Neuronal stem cell (in vitro differentiated cells): ENCODE measurements at regions not wholly inside any gene's neighbourhood (a gene's known extent, or its start where the extent isn't known, plus 50 kb on each side); places are given as distances from the start of the nearest gene placed in this dataset.

ENCODE experiments used
- DNase-seq: peaks from one replicate; pipeline ENCODE4 v3.0.0-alpha.2; 2013; ENCODE audit warnings: low spot score
- H2AFZ ChIP-seq: one replicate; pipeline ENCODE4 v1.6.1; 2013; ENCODE audit warnings: mild to moderate bottlenecking, low read length, inconsistent platforms
- H2AK5ac ChIP-seq: 2 replicates; pipeline ENCODE4 v1.6.1; 2013; ENCODE audit warnings: low read depth, mild to moderate bottlenecking, inconsistent platforms, low read length, moderate library complexity, mixed read lengths
- H2BK120ac ChIP-seq: 2 replicates; pipeline ENCODE4 v1.6.1; 2013; ENCODE audit warnings: low read depth, mild to moderate bottlenecking, inconsistent platforms, low read length, moderate library complexity, mixed read lengths
- H2BK12ac ChIP-seq: one replicate; pipeline ENCODE4 v1.6.1; 2013; ENCODE audit warnings: low read length, inconsistent platforms
- H2BK15ac ChIP-seq: 2 replicates; pipeline ENCODE4 v1.6.1; 2013; ENCODE audit warnings: mild to moderate bottlenecking, low read length, inconsistent platforms, mixed read lengths
- H2BK5ac ChIP-seq: one replicate; pipeline ENCODE4 v1.6.1; 2013; ENCODE audit warnings: inconsistent platforms, mild to moderate bottlenecking, low read length, moderate library complexity
- H3K14ac ChIP-seq: one replicate; pipeline ENCODE4 v1.6.1; 2013; ENCODE audit warnings: low read length, inconsistent platforms
- H3K18ac ChIP-seq: 2 replicates; pipeline ENCODE4 v1.6.1; 2013; ENCODE audit warnings: low read length, inconsistent platforms
- H3K23ac ChIP-seq: 2 replicates; pipeline ENCODE4 v1.6.1; 2013; ENCODE audit warnings: low read depth, mild to moderate bottlenecking, mixed read lengths, low read length, inconsistent platforms; ENCODE audit not compliant: poor library complexity
- H3K27ac ChIP-seq: replicated peaks from 3 replicates; pipeline ENCODE4 v1.5.1; 2013; ENCODE audit warnings: low read length, inconsistent platforms
- H3K27me3 ChIP-seq, 3 experiments: 2 replicates each; pipeline ENCODE4 v1.6.1; 2013; ENCODE audit warnings: low read length in 3 of 3, mild to moderate bottlenecking in 2 of 3, inconsistent platforms in 1 of 3, low read depth in 1 of 3, mixed read lengths in 1 of 3, moderate library complexity in 1 of 3; ENCODE audit not compliant: control insufficient read depth in 3 of 3, insufficient read depth in 3 of 3
- H3K36me3 ChIP-seq, 2 donors: replicated peaks in 1 of 2; 2 replicates each; pipeline ENCODE4 v1.6.1; 2013; ENCODE audit warnings: low read length in 2 of 2; ENCODE audit not compliant: control insufficient read depth in 2 of 2, insufficient read depth in 2 of 2
- H3K4ac ChIP-seq: 2 replicates; pipeline ENCODE4 v1.6.1; 2013; ENCODE audit warnings: inconsistent platforms, mild to moderate bottlenecking, low read length, moderate library complexity
- H3K4me1 ChIP-seq, 2 donors: 1 replicate in 1 of 2; 2 replicates in 1 of 2; pipeline ENCODE4 v1.6.1; 2013; ENCODE audit warnings: low read length in 2 of 2, low read depth in 1 of 2; ENCODE audit not compliant: control insufficient read depth in 2 of 2, insufficient read depth in 1 of 2
- H3K4me2 ChIP-seq: one replicate; pipeline ENCODE4 v1.6.1; 2013; ENCODE audit warnings: mild to moderate bottlenecking, low read length, inconsistent platforms; ENCODE audit not compliant: insufficient read depth, poor library complexity, severe bottlenecking
- H3K4me3 ChIP-seq, 2 donors: 2 replicates each; pipeline ENCODE4 v1.5.1; 2013; ENCODE audit warnings: low read length in 2 of 2, mild to moderate bottlenecking in 2 of 2, inconsistent platforms in 1 of 2, moderate library complexity in 1 of 2
- H3K79me1 ChIP-seq: one replicate; pipeline ENCODE4 v1.6.1; 2013; ENCODE audit warnings: low read depth, mild to moderate bottlenecking, inconsistent platforms, low read length, moderate library complexity
- H3K9ac ChIP-seq: one replicate; pipeline ENCODE4 v1.6.1; 2013; ENCODE audit warnings: mild to moderate bottlenecking, low read depth, low read length, inconsistent platforms; ENCODE audit not compliant: poor library complexity
- H3K9me3 ChIP-seq, 2 donors: replicated peaks in 1 of 2; 2 replicates each; pipeline versions ENCODE3 to v1.6.1; 2013; ENCODE audit warnings: low read length in 2 of 2, mild to moderate bottlenecking in 2 of 2, inconsistent platforms in 1 of 2, low read depth in 1 of 2, mixed read lengths in 1 of 2, moderate library complexity in 1 of 2; ENCODE audit not compliant: control insufficient read depth in 2 of 2, insufficient read depth in 1 of 2
- H4K8ac ChIP-seq: one replicate; pipeline ENCODE4 v1.6.1; 2013; ENCODE audit warnings: low read depth, mild to moderate bottlenecking, inconsistent platforms, low read length, moderate library complexity
- H4K91ac ChIP-seq: one replicate; pipeline ENCODE4 v1.6.1; 2013; ENCODE audit warnings: low read length, low read depth, mild to moderate bottlenecking, inconsistent platforms; ENCODE audit not compliant: poor library complexity
- WGBS, 2 donors: extraction: QIAGEN DNeasy Blood & Tissue Kit; methylation state at CpG; one replicate each; pipeline ENCODE4 v1.1.7; 2013; ENCODE audit warnings: missing lambda C conversion rate in 2 of 2, mixed read lengths in 1 of 2; ENCODE audit not compliant: insufficient read length in 2 of 2, insufficient replicate concordance in 1 of 2; ENCODE audit errors: extremely low coverage in 2 of 2; 5-methylcytosine and 5-hydroxymethylcytosine counted together

DNA sequence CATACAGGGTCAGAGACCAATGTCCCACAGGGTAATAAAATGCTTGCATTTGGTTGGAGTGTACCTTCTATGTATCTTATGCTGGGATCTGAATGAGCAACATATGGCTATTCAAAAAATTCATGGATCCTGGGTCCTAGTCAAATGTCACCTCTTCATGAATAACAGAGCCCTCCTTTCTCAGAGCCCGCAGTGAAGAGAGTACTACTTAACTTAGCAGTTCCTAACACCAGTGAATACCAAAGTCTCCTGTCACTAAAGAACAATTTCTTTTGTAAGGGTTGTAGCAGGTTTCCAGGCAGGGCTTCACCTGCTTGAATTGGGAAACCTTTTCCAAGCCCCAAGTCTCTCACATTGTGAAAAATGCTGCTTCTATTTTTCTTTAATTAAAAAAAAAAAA is 483.0 kb upstream of the DEPDC1 start:
- H3K23ac ChIP-seq = no peak overlapping the region
- H2BK120ac ChIP-seq = no peak overlapping the region
- no peaks in the 10 kb centered on the region for H3K27me3 ChIP-seq
- DNase-seq = no peak
- H3K4me2 ChIP-seq = no peak overlapping the region
- H2BK15ac ChIP-seq = no peak overlapping the region
- no peak overlapping the region for H2BK12ac ChIP-seq
- no peak overlapping the region for H3K9ac ChIP-seq
- no peak overlapping the region for H3K14ac ChIP-seq
- no peaks in the 10 kb centered on the region for H3K9me3 ChIP-seq
- H3K4ac ChIP-seq = no peak overlapping the region
- no peak overlapping the region for H4K91ac ChIP-seq
- H2AK5ac ChIP-seq = no peak overlapping the region
- no peak overlapping the region for H3K18ac ChIP-seq
- H3K36me3 ChIP-seq = no peaks in the 10 kb centered on the region
- peak overlapping the region; percentile 27 for H2AFZ ChIP-seq
- peaks cover 2 to 22% of the 10 kb centered on the region in 2 donors for H3K4me1 ChIP-seq
- no peak overlapping the region for H4K8ac ChIP-seq
- H3K79me1 ChIP-seq = no peaks in the 10 kb centered on the region
- no peak overlapping the region for H3K27ac ChIP-seq
- WGBS, 2 donors = no CpG with 5 or more reads among the region's 1 CpG
- H3K4me3 ChIP-seq = no peak overlapping the region
- no peak overlapping the region for H2BK5ac ChIP-seq

DNA sequence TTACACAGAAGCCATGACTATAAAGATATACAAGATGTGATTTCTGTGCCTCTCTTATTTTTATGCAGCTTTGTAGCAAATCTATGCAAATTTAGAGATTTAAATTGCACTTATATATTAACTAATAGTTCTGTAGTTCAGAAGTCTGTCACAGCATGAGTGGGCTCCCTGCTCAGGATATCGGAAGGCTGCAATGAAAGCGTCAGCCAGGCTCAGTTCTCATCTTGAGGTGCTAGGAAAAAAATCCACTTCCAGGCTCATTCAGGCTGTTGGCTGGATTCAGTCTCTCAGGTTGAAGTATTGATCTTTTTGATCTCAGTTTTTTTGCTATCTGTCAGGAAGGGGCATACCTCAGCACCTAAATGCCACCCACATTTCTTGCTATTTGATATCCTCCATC is 487.4 kb upstream of the DEPDC1 start:
- no peak overlapping the region for H3K14ac ChIP-seq
- H3K23ac ChIP-seq = no peak overlapping the region
- no peak overlapping the region for H2AK5ac ChIP-seq
- H2AFZ ChIP-seq = no peak overlapping the region
- no peak overlapping the region for H2BK15ac ChIP-seq
- no peaks in the 10 kb centered on the region for H3K4me1 ChIP-seq
- no peak overlapping the region for H3K18ac ChIP-seq
- no peak overlapping the region for H3K4me3 ChIP-seq
- H3K9ac ChIP-seq = no peak overlapping the region
- no peak overlapping the region for H3K4ac ChIP-seq
- no peaks in the 10 kb centered on the region for H3K27me3 ChIP-seq
- H3K9me3 ChIP-seq = no peaks in the 10 kb centered on the region
- no peaks in the 10 kb centered on the region for H3K79me1 ChIP-seq
- no peak for DNase-seq
- no peak overlapping the region for H4K91ac ChIP-seq
- H3K4me2 ChIP-seq = no peak overlapping the region
- no peak overlapping the region for H2BK120ac ChIP-seq
- H2BK5ac ChIP-seq = no peak overlapping the region
- no CpG with 5 or more reads among the region's 2 CpGs for WGBS, 2 donors
- H3K36me3 ChIP-seq = no peaks in the 10 kb centered on the region
- no peak overlapping the region for H4K8ac ChIP-seq
- no peak overlapping the region for H3K27ac ChIP-seq
- H2BK12ac ChIP-seq = no peak overlapping the region

DNA sequence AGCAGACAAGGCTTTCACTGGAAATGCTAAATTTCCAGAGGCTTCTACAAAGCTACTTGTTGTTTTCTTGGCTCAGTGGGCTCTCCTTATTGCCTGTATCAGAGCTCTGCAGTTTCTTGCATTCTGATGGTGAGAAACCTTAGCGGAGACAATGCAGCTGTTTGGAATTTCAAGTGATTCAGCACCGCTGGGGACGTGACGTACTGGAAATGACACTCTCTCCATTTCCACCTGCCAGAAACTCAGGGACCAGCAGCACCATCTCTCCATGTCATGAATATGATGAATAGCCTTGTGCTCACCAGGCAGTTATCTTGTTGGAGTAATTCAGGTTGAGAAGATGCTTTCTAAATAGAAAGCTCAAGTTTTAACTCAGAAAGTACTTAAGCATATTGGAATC is 497.2 kb upstream of the DEPDC1 start:
- Histone ChIP-seq H3K14ac (no peak overlapping the region), H3K27me3 (no peaks in the 10 kb centered on the region), H4K8ac (no peak overlapping the region), H3K9me3 (no peaks in the 10 kb centered on the region), H3K9ac (no peak overlapping the region), H2AFZ (peak overlapping the region; percentile 36), H3K4me3 (no peak overlapping the region), H2BK15ac (no peak overlapping the region), H3K18ac (no peak overlapping the region), H3K4me2 (no peak overlapping the region), H3K36me3 (no peaks in the 10 kb centered on the region), H3K23ac (no peak overlapping the region), H2BK120ac (no peak overlapping the region), H2AK5ac (no peak overlapping the region), H3K4me1 (peaks cover 0 to 4% of the 10 kb centered on the region in 2 donors), H3K79me1 (no peaks in the 10 kb centered on the region), H3K4ac (no peak overlapping the region), H2BK5ac (no peak overlapping the region), H4K91ac (no peak overlapping the region), H3K27ac (no peak overlapping the region), H2BK12ac (no peak overlapping the region)
- no peak for DNase-seq
- no CpG with 5 or more reads among the region's 4 CpGs for WGBS, 2 donors

DNA sequence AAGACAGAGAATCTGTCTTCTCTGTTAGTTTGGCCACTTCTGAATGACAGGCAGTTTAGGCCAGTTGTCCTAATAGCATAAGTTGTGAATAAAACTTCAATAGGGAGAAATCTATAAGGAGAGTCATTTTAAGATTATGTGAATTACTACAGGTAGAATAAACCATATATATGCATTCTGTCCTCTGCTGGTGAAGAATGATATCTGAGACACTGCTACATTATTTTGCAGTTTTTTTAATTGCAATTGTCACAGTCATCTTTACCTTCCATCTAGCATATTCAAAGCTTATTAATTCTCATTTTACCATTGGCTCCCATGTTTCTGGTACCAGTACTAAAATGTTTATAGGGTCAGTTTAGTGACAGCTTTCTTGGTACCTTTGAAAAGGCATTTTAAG is 519.6 kb upstream of the DEPDC1 start:
- Histone ChIP-seq H2AK5ac (no peak overlapping the region), H3K4ac (no peak overlapping the region), H3K79me1 (no peaks in the 10 kb centered on the region), H3K14ac (no peak overlapping the region), H3K4me2 (no peak overlapping the region), H2BK5ac (no peak overlapping the region), H3K18ac (no peak overlapping the region), H3K4me3 (no peak overlapping the region), H3K27me3 (no peaks in the 10 kb centered on the region), H2BK12ac (no peak overlapping the region), H3K9ac (no peak overlapping the region), H3K36me3 (no peaks in the 10 kb centered on the region), H2AFZ (no peak overlapping the region), H4K8ac (no peak overlapping the region), H2BK120ac (no peak overlapping the region), H3K27ac (no peak overlapping the region), H2BK15ac (no peak overlapping the region), H3K23ac (no peak overlapping the region), H4K91ac (no peak overlapping the region), H3K4me1 (no peaks in the 10 kb centered on the region), H3K9me3 (no peaks in the 10 kb centered on the region)
- DNase-seq = no peak
